Prostate gland (tissue), 2 donors: ENCODE measurements at regions not wholly inside any gene's neighbourhood (a gene's known extent, or its start where the extent isn't known, plus 50 kb on each side); places are given as distances from the start of the nearest gene placed in this dataset.

Experiments
- DNase-seq: peaks from one replicate; pipeline ENCODE4 v3.0.0-alpha.2; 2019; ENCODE audit warnings: low spot score
- H3K27ac ChIP-seq, 2 donors: fragments of 200-600 bp; sonication (generic); 2 replicates each; pipeline ENCODE4 v1.5.1; 2017 to 2019
- H3K27me3 ChIP-seq: fragments of 200-600 bp; sonication (generic); replicated peaks from 2 replicates; pipeline ENCODE4 v1.5.1; 2019; ENCODE audit not compliant: insufficient read depth
- H3K36me3 ChIP-seq, 2 donors: fragments of 200-600 bp; sonication (generic); 1 replicate in 1 of 2; 2 replicates in 1 of 2; pipeline versions ENCODE4 v1.5.1 to v1.8.1; 2017 to 2019
- H3K4me1 ChIP-seq: fragments of 200-600 bp; sonication (generic); replicated peaks from 2 replicates; pipeline ENCODE4 v1.5.1; 2019
- H3K4me3 ChIP-seq, 2 donors: fragments of 200-600 bp; sonication (generic); 2 replicates each; pipeline ENCODE4 v1.5.1; 2017 to 2019
- H3K9me3 ChIP-seq: fragments of 200-600 bp; sonication (generic); 2 replicates; pipeline ENCODE4 v1.5.1; 2017
- POLR2A ChIP-seq: fragments of 450-650 bp; IDR thresholded peaks from one replicate; pipeline ENCODE4 v1.6.1; 2016; ENCODE audit warnings: antibody characterized with exemption, mild to moderate bottlenecking
- POLR2AphosphoS5 ChIP-seq: sonication (generic); formaldehyde crosslinking; IDR thresholded peaks from one replicate; pipeline ENCODE4 v1.6.1; 2017; ENCODE audit warnings: antibody characterized with exemption
- WGBS: methylation state at CpG from one replicate; pipeline ENCODE4 v1.1.5; 2018; 5-methylcytosine and 5-hydroxymethylcytosine counted together
- intact Hi-C: fragments of 100-400 bp; cut with DNase I; formaldehyde crosslinking; loops from one replicate; pipeline ENCODE4 v1.14.2; 2022
- TF ChIP-seq, protein P1 (sequence below), 4 experiments: fragments of 200-600 bp in 2 of 4; fragments of 450-650 bp in 2 of 4; sonication (generic) in 2 of 4; IDR thresholded peaks; 1 replicate in 3 of 4; 2 replicates in 1 of 4; pipeline ENCODE4 v1.5.1; 2016 to 2019; ENCODE audit warnings: antibody characterized with exemption in 4 of 4, mild to moderate bottlenecking in 2 of 4, moderate library complexity in 2 of 4

DNA sequence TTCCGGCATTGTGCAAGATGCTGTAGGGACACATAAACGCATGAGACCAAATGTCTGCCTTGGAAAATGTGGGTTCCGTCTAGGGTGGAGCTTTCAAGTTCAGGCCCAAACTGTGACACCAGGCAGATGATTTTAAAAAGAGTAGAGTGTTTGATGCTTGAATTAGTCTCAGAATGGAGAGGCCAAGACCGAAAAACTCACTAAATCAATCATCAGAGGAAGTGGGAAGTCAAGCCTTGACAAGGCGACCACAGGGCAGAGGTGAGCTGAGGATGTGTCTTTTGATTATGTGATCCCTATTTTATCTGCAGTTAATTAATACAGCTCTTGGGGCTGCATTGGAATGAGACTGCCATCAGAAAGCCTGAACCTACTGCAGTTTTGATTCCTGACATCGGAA, 275.4 kb downstream of the ABHD5 start:
- WGBS = 80% methylated on average over 6 of the region's 6 CpGs
- DNase-seq = no peak
- H3K4me1 ChIP-seq = no peaks in the 10 kb centered on the region
- H3K9me3 ChIP-seq = no peaks in the 10 kb centered on the region
- H3K4me3 ChIP-seq = no peak overlapping the region
- H3K27ac ChIP-seq = no peak overlapping the region
- no peaks in the 10 kb centered on the region for H3K36me3 ChIP-seq
- TF ChIP-seq POLR2A = no peak
- TF ChIP-seq POLR2AphosphoS5 = no peak
- TF ChIP-seq, protein P1, sequence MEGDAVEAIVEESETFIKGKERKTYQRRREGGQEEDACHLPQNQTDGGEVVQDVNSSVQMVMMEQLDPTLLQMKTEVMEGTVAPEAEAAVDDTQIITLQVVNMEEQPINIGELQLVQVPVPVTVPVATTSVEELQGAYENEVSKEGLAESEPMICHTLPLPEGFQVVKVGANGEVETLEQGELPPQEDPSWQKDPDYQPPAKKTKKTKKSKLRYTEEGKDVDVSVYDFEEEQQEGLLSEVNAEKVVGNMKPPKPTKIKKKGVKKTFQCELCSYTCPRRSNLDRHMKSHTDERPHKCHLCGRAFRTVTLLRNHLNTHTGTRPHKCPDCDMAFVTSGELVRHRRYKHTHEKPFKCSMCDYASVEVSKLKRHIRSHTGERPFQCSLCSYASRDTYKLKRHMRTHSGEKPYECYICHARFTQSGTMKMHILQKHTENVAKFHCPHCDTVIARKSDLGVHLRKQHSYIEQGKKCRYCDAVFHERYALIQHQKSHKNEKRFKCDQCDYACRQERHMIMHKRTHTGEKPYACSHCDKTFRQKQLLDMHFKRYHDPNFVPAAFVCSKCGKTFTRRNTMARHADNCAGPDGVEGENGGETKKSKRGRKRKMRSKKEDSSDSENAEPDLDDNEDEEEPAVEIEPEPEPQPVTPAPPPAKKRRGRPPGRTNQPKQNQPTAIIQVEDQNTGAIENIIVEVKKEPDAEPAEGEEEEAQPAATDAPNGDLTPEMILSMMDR (IDR thresholded peaks at IDR 0.05) = no peak
- intact Hi-C loops = no loop called here
- peaks cover 8% of the 10 kb centered on the region for H3K27me3 ChIP-seq

DNA sequence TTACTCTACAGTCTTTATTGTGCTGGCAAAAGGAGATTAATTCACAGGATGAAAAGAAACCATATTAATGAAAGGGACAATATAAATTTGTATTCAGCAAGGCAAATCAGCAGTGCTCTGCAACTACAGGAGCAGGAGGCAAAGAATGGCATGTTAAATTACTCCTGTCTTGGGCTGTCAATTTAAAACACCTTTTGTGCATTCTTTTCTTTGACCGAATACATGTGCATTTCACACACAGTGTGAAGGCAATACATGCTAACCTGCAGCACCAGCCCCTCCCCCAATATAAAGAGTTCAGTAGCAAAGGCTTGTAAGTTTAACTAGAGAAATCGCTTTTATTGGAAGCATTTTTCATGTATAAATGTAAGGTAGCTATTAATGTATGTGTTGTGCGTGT, 275.2 kb upstream of the TOPAZ1 start:
- TF ChIP-seq POLR2A (no peak), POLR2AphosphoS5 (no peak)
- TF ChIP-seq, protein P1 (IDR thresholded peaks at IDR 0.05) = no peak
- DNase-seq = no peak
- Histone ChIP-seq H3K4me3 (no peak overlapping the region), H3K9me3 (no peaks in the 10 kb centered on the region), H3K4me1 (no peaks in the 10 kb centered on the region), H3K36me3 (no peaks in the 10 kb centered on the region), H3K27ac (no peak overlapping the region), H3K27me3 (peaks cover 4% of the 10 kb centered on the region)
- intact Hi-C loops = no loop called here
- 82% methylated on average over 3 of the region's 3 CpGs for WGBS

DNA sequence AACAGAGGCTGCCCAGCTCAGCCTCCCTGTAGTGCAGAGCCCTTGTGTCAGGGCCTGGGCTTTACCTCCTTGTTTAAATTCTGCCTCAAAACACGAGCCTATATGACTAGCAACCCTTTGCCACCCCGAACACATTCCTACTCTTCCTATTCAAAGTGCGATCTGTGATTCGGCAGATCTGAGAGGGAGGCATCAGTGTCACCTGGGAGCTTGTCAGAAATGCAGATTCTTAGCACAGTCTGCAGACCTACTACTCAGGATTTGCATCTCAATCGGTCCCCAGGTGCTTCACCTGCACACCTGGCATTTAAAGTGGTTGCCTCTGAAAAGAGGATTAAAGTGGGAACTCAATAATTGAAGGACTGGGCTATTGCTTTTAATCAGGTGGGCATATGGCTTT, 273.2 kb upstream of the TOPAZ1 start:
- WGBS = 50% methylated on average over 5 of the region's 5 CpGs
- intact Hi-C loops = no loop called here

DNA sequence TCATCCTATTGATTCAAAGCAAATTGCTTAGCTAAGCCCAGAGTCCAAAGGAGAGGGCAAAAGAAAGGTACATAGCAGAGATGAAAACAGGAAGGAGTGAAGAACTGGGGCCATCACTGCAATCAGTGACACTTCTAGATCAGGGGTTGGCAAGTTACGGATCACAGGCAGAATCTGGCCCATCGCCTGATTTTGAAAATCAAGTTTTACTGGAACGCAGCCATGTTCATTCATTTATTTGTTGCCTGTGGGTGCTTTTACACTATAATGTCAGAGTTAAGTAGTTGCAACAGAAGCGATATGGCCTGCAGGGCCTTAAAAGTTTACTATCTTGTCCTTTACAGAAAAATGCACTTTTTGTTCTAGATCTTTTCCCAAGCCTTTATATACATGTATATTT, 271.7 kb upstream of the TOPAZ1 start:
- TF ChIP-seq POLR2A = no peak
- TF ChIP-seq, protein P1 (IDR thresholded peaks at IDR 0.05) = no peak
- no peak overlapping the region for H3K27ac ChIP-seq
- intact Hi-C loops = no loop called here
- WGBS = 47% methylated on average over 4 of the region's 4 CpGs
- no peak overlapping the region for H3K4me3 ChIP-seq
- H3K36me3 ChIP-seq = no peaks in the 10 kb centered on the region
- no peaks in the 10 kb centered on the region for H3K4me1 ChIP-seq
- no peak for DNase-seq
- H3K9me3 ChIP-seq = no peaks in the 10 kb centered on the region
- H3K27me3 ChIP-seq = no peaks in the 10 kb centered on the region

More for the DNA sequence above, 273.2 kb upstream of the TOPAZ1 start:
- H3K27ac ChIP-seq = no peak overlapping the region
- no peak for DNase-seq
- no peaks in the 10 kb centered on the region for H3K4me1 ChIP-seq
- TF ChIP-seq, protein P1 (IDR thresholded peaks at IDR 0.05) = no peak
- TF ChIP-seq POLR2AphosphoS5 (no peak), POLR2A (no peak)
- no peaks in the 10 kb centered on the region for H3K9me3 ChIP-seq
- no peaks in the 10 kb centered on the region for H3K36me3 ChIP-seq
- H3K4me3 ChIP-seq = no peak overlapping the region
- H3K27me3 ChIP-seq = no peaks in the 10 kb centered on the region

DNA sequence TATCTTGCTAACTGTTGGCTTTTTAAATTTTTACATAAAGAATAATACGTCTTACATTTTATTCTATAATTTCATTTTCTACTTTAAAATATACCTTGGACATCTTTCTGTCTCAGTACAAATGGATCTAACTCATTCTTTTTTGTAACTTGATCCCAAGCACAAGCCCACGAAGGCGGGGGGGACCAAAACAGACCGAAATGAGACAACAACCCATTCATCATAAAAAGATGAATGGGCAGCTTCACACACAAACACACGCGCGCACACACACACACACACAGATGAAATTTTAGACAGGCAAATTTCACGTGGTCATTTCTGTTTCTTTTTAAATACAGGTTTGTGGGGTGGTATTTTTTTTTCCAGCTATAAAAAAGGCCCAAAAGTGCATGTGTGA, 271.3 kb upstream of the TOPAZ1 start:
- Histone ChIP-seq H3K4me3 (no peak overlapping the region), H3K27ac (no peak overlapping the region), H3K4me1 (no peaks in the 10 kb centered on the region), H3K36me3 (no peaks in the 10 kb centered on the region), H3K9me3 (no peaks in the 10 kb centered on the region), H3K27me3 (no peaks in the 10 kb centered on the region)
- DNase-seq = no peak
- intact Hi-C loops = no loop called here
- whole genome bisulfite sequencing = 50% methylated on average over 8 of the region's 8 CpGs
- TF ChIP-seq POLR2AphosphoS5 (no peak), POLR2A (no peak)
- TF ChIP-seq, protein P1 (IDR thresholded peaks at IDR 0.05) = no peak
